GM18870 (cell line): ENCODE measurements at regions not wholly inside any gene's neighbourhood (a gene's known extent, or its start where the extent isn't known, plus 50 kb on each side); places are given as distances from the start of the nearest gene placed in this dataset.
A peak's percentile ranks its signal among the peaks of the same experiment; 100 is the strongest.

ENCODE experiments used
- ATAC-seq: cut with Tn5 transposase; IDR thresholded peaks from one replicate; pipeline ENCODE4 v1.9.1; 2021; ENCODE audit warnings: moderate library complexity; ENCODE audit not compliant: unreplicated experiment

- ATAC-seq, result no peak
These were observed 1207.0 kb downstream of the XPNPEP1 start for GRCh38 chr10:108716352-108716751.

GRCh38 chr10:108709927-108710722 is 1213.2 kb downstream of the XPNPEP1 start:
- ATAC-seq, result no peak

GRCh38 chr10:108708363-108708762 is 1214.9 kb downstream of the XPNPEP1 start:
- ATAC-seq, result no peak

- ATAC-seq, result peak; percentile 97
These were observed 1226.4 kb downstream of the XPNPEP1 start for GRCh38 chr10:108696792-108697477.

GRCh38 chr10:108691126-108691525 is 1232.2 kb downstream of the XPNPEP1 start:
- ATAC-seq, result no peak

- no peak for ATAC-seq
These were observed 1232.8 kb downstream of the XPNPEP1 start for GRCh38 chr10:108690530-108690929.

- ATAC-seq, result no peak
These were observed 1233.4 kb downstream of the XPNPEP1 start for GRCh38 chr10:108689891-108690290.

GRCh38 chr10:108688314-108688713 is 1235.0 kb downstream of the XPNPEP1 start:
- ATAC-seq, result no peak

GRCh38 chr10:108685863-108686531 is 1237.3 kb downstream of the XPNPEP1 start:
- no peak for ATAC-seq

GRCh38 chr10:108684431-108684830 is 1238.9 kb downstream of the XPNPEP1 start:
- ATAC-seq, result no peak

- ATAC-seq, result no peak
These were observed 1249.6 kb downstream of the XPNPEP1 start for GRCh38 chr10:108673741-108674140.

GRCh38 chr10:108663587-108663986 is 1259.7 kb downstream of the XPNPEP1 start:
- ATAC-seq, result no peak

GRCh38 chr10:108662975-108663374 is 1260.3 kb downstream of the XPNPEP1 start:
- ATAC-seq, result no peak

GRCh38 chr10:108655057-108655456 is 1268.3 kb downstream of the XPNPEP1 start:
- no peak for ATAC-seq

GRCh38 chr10:108653531-108653930 is 1269.8 kb downstream of the XPNPEP1 start:
- ATAC-seq, result no peak

- ATAC-seq, result no peak
These were observed 1284.3 kb downstream of the XPNPEP1 start for GRCh38 chr10:108639010-108639409.

- ATAC-seq, result no peak
These were observed 1285.1 kb downstream of the XPNPEP1 start for GRCh38 chr10:108638225-108638624.

GRCh38 chr10:108633046-108633445 is 1290.3 kb downstream of the XPNPEP1 start:
- ATAC-seq, result no peak

GRCh38 chr10:108632144-108632543 is 1291.2 kb downstream of the XPNPEP1 start:
- no peak for ATAC-seq

- ATAC-seq, result peak; percentile 94
These were observed 1292.0 kb downstream of the XPNPEP1 start for GRCh38 chr10:108631332-108631731.

GRCh38 chr10:108629834-108630233 is 1293.5 kb downstream of the XPNPEP1 start:
- no peak for ATAC-seq

GRCh38 chr10:108624052-108624451 is 1299.3 kb downstream of the XPNPEP1 start:
- ATAC-seq, result no peak
